ENCODE measurements at regions not wholly inside any gene's neighbourhood (a gene's known extent, or its start where the extent isn't known, plus 50 kb on each side); places are given as distances from the start of the nearest gene placed in this dataset.
"Not testable (repeated sequence)": the region's sequence is repeated elsewhere in the genome, so short reads cannot be mapped to it uniquely, and the experiment has no call there.

- no peak overlapping the region for H3K4me3 Mint-ChIP-seq (ENCODE audit: unreplicated experiment)
- H3K27me3 ChIP-seq (ENCODE audit: insufficient read depth, low read length), result no peaks in the 10 kb centered on the region
- DNase-seq (ENCODE audit: low read depth) (no peak), FAIRE-seq (peak; percentile 78)
- no peak overlapping the region for H3K9ac ChIP-seq (ENCODE audit: low read length)
- TF ChIP-seq EZH2 (IDR thresholded peaks at IDR 0.05; ENCODE audit: insufficient read depth, low read length) (no peak), CTCF (IDR thresholded peaks at IDR 0.05; ENCODE audit: insufficient read depth, low read depth, low read length) (no peak)
- H3K27me3 Mint-ChIP-seq (ENCODE audit: low read depth, unreplicated experiment), result peaks cover 5% of the 10 kb centered on the region
- no peaks in the 10 kb centered on the region for H3K4me1 Mint-ChIP-seq (ENCODE audit: low read depth, unreplicated experiment)
- H3K36me3 Mint-ChIP-seq (ENCODE audit: low read depth, unreplicated experiment), result no peaks in the 10 kb centered on the region
- H3K27ac ChIP-seq (ENCODE audit: low read depth, low read length), result no peak overlapping the region
- H3K36me3 ChIP-seq (ENCODE audit: insufficient read depth, low read length), result no peaks in the 10 kb centered on the region
- H3K27ac Mint-ChIP-seq (ENCODE audit: unreplicated experiment), result no peak overlapping the region
- peaks cover under 1% of the 10 kb centered on the region for H3K9me3 Mint-ChIP-seq (ENCODE audit: unreplicated experiment)
- no peak overlapping the region for H2AFZ ChIP-seq (ENCODE audit: low read depth, low read length)
- no peaks in the 10 kb centered on the region for H3K9me3 ChIP-seq (ENCODE audit: insufficient read depth, low read depth, low read length)
- H3K79me2 ChIP-seq (ENCODE audit: insufficient read depth, low read length), result no peaks in the 10 kb centered on the region
- no peak overlapping the region for H3K4me3 ChIP-seq (ENCODE audit: insufficient read depth, low read depth, low read length)
- H3K4me1 ChIP-seq (ENCODE audit: insufficient read depth, low read length), result no peaks in the 10 kb centered on the region
- no peaks in the 10 kb centered on the region for H4K20me1 ChIP-seq (ENCODE audit: insufficient read depth, low read length)
- no peak overlapping the region for H3K4me2 ChIP-seq (ENCODE audit: low read length)
Measured at GRCh38 chr7:80298201-80298600, 163.6 kb downstream of the GNAI1 start.

- no peaks in the 10 kb centered on the region for H3K27me3 Mint-ChIP-seq (ENCODE audit: low read depth, unreplicated experiment)
- Histone ChIP-seq H3K4me3 (ENCODE audit: insufficient read depth, low read depth, low read length) (no peak overlapping the region), H3K4me1 (ENCODE audit: insufficient read depth, low read length) (no peaks in the 10 kb centered on the region), H3K4me2 (ENCODE audit: low read length) (peak overlapping the region; percentile 5), H3K27me3 (ENCODE audit: insufficient read depth, low read length) (no peaks in the 10 kb centered on the region), H3K9me3 (ENCODE audit: insufficient read depth, low read depth, low read length) (no peaks in the 10 kb centered on the region), H3K27ac (ENCODE audit: low read depth, low read length) (no peak overlapping the region), H3K9ac (ENCODE audit: low read length) (no peak overlapping the region), H2AFZ (ENCODE audit: low read depth, low read length) (no peak overlapping the region), H4K20me1 (ENCODE audit: insufficient read depth, low read length) (no peaks in the 10 kb centered on the region), H3K79me2 (ENCODE audit: insufficient read depth, low read length) (no peaks in the 10 kb centered on the region), H3K36me3 (ENCODE audit: insufficient read depth, low read length) (no peaks in the 10 kb centered on the region)
- no peak overlapping the region for H3K4me3 Mint-ChIP-seq (ENCODE audit: unreplicated experiment)
- DNase-seq (ENCODE audit: low read depth) (peak; percentile 59), FAIRE-seq (no peak)
- TF ChIP-seq CTCF (IDR thresholded peaks at IDR 0.05; ENCODE audit: insufficient read depth, low read depth, low read length) (no peak), EZH2 (IDR thresholded peaks at IDR 0.05; ENCODE audit: insufficient read depth, low read length) (no peak)
- no peaks in the 10 kb centered on the region for H3K36me3 Mint-ChIP-seq (ENCODE audit: low read depth, unreplicated experiment)
- no peaks in the 10 kb centered on the region for H3K4me1 Mint-ChIP-seq (ENCODE audit: low read depth, unreplicated experiment)
- H3K27ac Mint-ChIP-seq (ENCODE audit: unreplicated experiment), result no peak overlapping the region
- peaks cover 3% of the 10 kb centered on the region for H3K9me3 Mint-ChIP-seq (ENCODE audit: unreplicated experiment)
Measured at GRCh38 chr7:80294346-80294745, 159.7 kb downstream of the GNAI1 start.

- H3K4me1 ChIP-seq (ENCODE audit: insufficient read depth, low read length), result peaks cover 13% of the 10 kb centered on the region
- not testable (repeated sequence) for H3K9me3 Mint-ChIP-seq (ENCODE audit: unreplicated experiment); H3K36me3 ChIP-seq (ENCODE audit: insufficient read depth, low read length); H3K27ac Mint-ChIP-seq (ENCODE audit: unreplicated experiment); H3K9me3 ChIP-seq (ENCODE audit: insufficient read depth, low read depth, low read length); H3K36me3 Mint-ChIP-seq (ENCODE audit: low read depth, unreplicated experiment); H4K20me1 ChIP-seq (ENCODE audit: insufficient read depth, low read length); H3K27me3 Mint-ChIP-seq (ENCODE audit: low read depth, unreplicated experiment); H3K27me3 ChIP-seq (ENCODE audit: insufficient read depth, low read length); FAIRE-seq; H3K4me2 ChIP-seq (ENCODE audit: low read length); H2AFZ ChIP-seq (ENCODE audit: low read depth, low read length); H3K4me3 ChIP-seq (ENCODE audit: insufficient read depth, low read depth, low read length); DNase-seq (ENCODE audit: low read depth); H3K79me2 ChIP-seq (ENCODE audit: insufficient read depth, low read length); H3K9ac ChIP-seq (ENCODE audit: low read length); H3K27ac ChIP-seq (ENCODE audit: low read depth, low read length); H3K4me3 Mint-ChIP-seq (ENCODE audit: unreplicated experiment)
- peaks cover 11% of the 10 kb centered on the region for H3K4me1 Mint-ChIP-seq (ENCODE audit: low read depth, unreplicated experiment)
Measured at GRCh38 chr7:80292634-80293033, 158.0 kb downstream of the GNAI1 start.

All from astrocyte (in vitro differentiated cells and primary cell).